Bronchial epithelial cell (primary cell): ENCODE measurements at regions not wholly inside any gene's neighbourhood (a gene's known extent, or its start where the extent isn't known, plus 50 kb on each side); places are given as distances from the start of the nearest gene placed in this dataset.

Experiments
- DNase-seq: peaks from one replicate; pipeline ENCODE4 v3.0.0-alpha.2; 2010; ENCODE audit warnings: low read depth
- FAIRE-seq: peaks from 2 replicates; lab custom pipeline; 2011; peaks lifted over from hg19 to GRCh38; lab: Jason Lieb, UNC
- H3K27me3 ChIP-seq: 2 replicates; pipeline ENCODE4 v1.5.1; 2011; ENCODE audit warnings: low read length; ENCODE audit not compliant: control insufficient read depth, insufficient read depth
- H3K36me3 ChIP-seq: 2 replicates; pipeline ENCODE4 v1.5.1; 2011; ENCODE audit warnings: low read length; ENCODE audit not compliant: control insufficient read depth, insufficient read depth
- H3K4me3 ChIP-seq: 2 replicates; pipeline ENCODE4 v1.5.1; 2011; ENCODE audit warnings: mild to moderate bottlenecking, low read depth, low read length, control low read depth
- TF ChIP-seq, protein P1 (sequence below): IDR thresholded peaks from 2 replicates; pipeline ENCODE4 v1.5.1; 2011; ENCODE audit warnings: mild to moderate bottlenecking, moderate library complexity, low read length, control low read depth, inconsistent platforms; ENCODE audit not compliant: insufficient read depth, severe bottlenecking

DNA sequence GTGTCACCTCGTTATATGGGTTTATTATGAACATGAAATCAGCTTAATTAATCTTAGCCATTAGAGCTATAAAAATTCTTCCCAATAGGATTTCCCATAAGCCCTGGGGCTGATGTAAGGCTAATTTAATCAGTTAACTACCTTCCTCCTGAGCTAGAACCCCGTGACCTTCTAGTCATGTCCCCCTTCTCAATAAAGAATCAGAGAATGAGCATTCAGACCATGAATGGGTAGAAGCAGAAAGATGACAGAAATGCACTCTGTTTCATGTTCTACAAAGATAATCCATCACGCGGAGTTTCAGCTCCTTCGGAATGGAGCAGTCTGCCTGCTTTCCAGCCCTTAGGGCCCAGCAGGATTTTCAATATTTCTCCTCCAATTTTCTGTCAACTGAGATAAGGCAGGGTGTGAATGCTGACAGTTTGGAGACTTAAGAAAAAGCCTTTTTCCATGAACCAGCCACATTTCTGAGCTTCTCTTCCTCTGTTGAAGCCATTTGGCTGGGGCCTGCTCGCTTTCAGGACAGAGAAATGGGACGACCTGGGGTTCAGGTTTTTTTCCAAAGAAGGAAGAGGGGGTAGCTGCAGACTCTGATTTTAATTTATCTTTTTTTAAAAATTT lies 211.0 kb downstream of the NEBL start:
- TF ChIP-seq, protein P1, sequence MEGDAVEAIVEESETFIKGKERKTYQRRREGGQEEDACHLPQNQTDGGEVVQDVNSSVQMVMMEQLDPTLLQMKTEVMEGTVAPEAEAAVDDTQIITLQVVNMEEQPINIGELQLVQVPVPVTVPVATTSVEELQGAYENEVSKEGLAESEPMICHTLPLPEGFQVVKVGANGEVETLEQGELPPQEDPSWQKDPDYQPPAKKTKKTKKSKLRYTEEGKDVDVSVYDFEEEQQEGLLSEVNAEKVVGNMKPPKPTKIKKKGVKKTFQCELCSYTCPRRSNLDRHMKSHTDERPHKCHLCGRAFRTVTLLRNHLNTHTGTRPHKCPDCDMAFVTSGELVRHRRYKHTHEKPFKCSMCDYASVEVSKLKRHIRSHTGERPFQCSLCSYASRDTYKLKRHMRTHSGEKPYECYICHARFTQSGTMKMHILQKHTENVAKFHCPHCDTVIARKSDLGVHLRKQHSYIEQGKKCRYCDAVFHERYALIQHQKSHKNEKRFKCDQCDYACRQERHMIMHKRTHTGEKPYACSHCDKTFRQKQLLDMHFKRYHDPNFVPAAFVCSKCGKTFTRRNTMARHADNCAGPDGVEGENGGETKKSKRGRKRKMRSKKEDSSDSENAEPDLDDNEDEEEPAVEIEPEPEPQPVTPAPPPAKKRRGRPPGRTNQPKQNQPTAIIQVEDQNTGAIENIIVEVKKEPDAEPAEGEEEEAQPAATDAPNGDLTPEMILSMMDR, result no peak
- Histone ChIP-seq H3K36me3 (no peaks in the 10 kb centered on the region), H3K4me3 (no peak overlapping the region), H3K27me3 (no peaks in the 10 kb centered on the region)
- DNase-seq (no peak), FAIRE-seq (no peak)

DNA sequence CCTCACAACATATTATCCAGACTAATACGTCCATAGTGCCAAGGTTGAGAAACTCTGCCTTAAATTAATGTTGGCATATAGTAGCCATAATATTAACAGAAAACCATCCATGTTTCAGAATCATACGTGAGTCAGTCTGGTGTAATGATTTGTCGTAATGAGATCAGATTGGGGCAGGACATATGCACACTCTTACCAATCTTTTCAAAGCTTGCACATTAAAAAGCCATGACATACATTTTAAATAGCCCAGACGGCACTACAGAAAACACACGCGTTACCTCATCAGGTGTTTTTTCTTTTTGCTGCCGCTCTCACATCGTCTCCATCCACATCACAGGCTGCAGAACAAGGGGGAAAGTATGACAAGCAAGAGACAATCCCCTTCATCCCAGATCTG lies 211.6 kb downstream of the NEBL start:
- DNase-seq (no peak), FAIRE-seq (no peak)
- Histone ChIP-seq H3K27me3 (no peaks in the 10 kb centered on the region), H3K36me3 (no peaks in the 10 kb centered on the region), H3K4me3 (no peak overlapping the region)
- TF ChIP-seq, protein P1, result no peak

GRCh38 chr10:20683345-20683744 lies 213.8 kb downstream of the NEBL start:
- peak; percentile 7 for FAIRE-seq
- H3K27me3 ChIP-seq, result no peaks in the 10 kb centered on the region

GRCh38 chr10:20682782-20683181 lies 214.3 kb downstream of the NEBL start:
- no peaks in the 10 kb centered on the region for H3K36me3 ChIP-seq
- FAIRE-seq, result no peak
- TF ChIP-seq, protein P1, result no peak
- H3K4me3 ChIP-seq, result no peak overlapping the region
- no peak for DNase-seq
- H3K27me3 ChIP-seq, result no peaks in the 10 kb centered on the region

More at GRCh38 chr10:20683345-20683744, 213.8 kb downstream of the NEBL start:
- DNase-seq, result no peak
- TF ChIP-seq, protein P1, result no peak
- no peak overlapping the region for H3K4me3 ChIP-seq
- H3K36me3 ChIP-seq, result no peaks in the 10 kb centered on the region

DNA sequence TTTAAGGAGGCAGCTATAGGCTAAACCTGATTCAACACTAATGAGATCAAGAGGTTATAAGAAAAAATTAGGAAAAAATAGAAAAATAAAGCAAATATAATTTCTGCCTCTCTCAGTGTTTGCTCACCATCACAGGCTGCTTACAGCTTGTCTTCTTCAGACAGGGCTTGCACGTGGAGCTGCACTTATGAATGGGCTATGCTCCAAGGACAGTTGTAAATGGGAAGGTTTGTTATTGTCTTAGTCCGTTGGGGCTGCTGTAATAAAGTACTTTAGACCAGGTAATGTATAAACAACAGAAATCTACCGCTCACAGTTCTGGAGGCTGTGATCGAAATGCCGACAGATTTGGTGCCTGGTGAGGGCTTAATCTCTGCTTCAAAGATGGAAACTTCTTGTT lies 219.8 kb downstream of the NEBL start:
- no peaks in the 10 kb centered on the region for H3K36me3 ChIP-seq
- no peak overlapping the region for H3K4me3 ChIP-seq
- FAIRE-seq, result no peak
- TF ChIP-seq, protein P1, result no peak
- DNase-seq, result no peak
- H3K27me3 ChIP-seq, result no peaks in the 10 kb centered on the region

DNA sequence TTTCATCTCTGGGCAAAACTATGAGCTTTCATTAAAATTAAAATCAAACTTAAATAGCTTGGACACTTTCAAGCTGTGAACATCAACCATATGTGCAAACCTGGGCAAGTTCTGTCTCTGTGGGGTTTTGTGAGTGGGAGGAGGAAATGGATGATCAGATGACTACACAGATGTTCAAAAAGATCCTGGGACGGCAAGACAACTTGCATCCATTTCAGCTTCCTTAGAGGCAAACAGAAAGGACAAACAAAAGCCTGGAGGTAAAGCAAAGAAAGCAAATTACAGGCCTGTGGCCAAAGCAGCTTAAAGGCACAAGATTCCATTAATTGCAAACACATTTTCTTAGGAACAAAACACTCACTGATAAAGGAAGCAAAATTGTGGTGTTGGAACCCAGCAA lies 222.2 kb downstream of the NEBL start:
- Histone ChIP-seq H3K36me3 (no peaks in the 10 kb centered on the region), H3K4me3 (no peak overlapping the region), H3K27me3 (no peaks in the 10 kb centered on the region)
- FAIRE-seq, result no peak
- TF ChIP-seq, protein P1, result no peak
- no peak for DNase-seq
